Upper lobe of left lung (tissue), 4 donors: ENCODE measurements at regions not wholly inside any gene's neighbourhood (a gene's known extent, or its start where the extent isn't known, plus 50 kb on each side); places are given as distances from the start of the nearest gene placed in this dataset.
"Not testable (repeated sequence)": the region's sequence is repeated elsewhere in the genome, so short reads cannot be mapped to it uniquely, and the experiment has no call there.

Source experiments
- POLR2A ChIP-seq, 4 donors: fragments of 450-650 bp; IDR thresholded peaks; one replicate each; pipeline ENCODE4 v1.5.1; 2016 to 2017; ENCODE audit warnings: antibody characterized with exemption in 4 of 4, mild to moderate bottlenecking in 2 of 4
- POLR2AphosphoS5 ChIP-seq, 2 donors: sonication (generic); formaldehyde crosslinking; IDR thresholded peaks; one replicate each; pipeline ENCODE4 v1.5.1; 2017; ENCODE audit warnings: antibody characterized with exemption in 2 of 2
- TF ChIP-seq, protein P1 (sequence below), 6 experiments: fragments of 450-650 bp in 4 of 6; fragments of 200-600 bp in 2 of 6; sonication (generic) in 2 of 6; IDR thresholded peaks; one replicate each; pipeline ENCODE4 v1.5.1; 2016 to 2019; ENCODE audit warnings: antibody characterized with exemption in 6 of 6

- TF ChIP-seq, protein P1, sequence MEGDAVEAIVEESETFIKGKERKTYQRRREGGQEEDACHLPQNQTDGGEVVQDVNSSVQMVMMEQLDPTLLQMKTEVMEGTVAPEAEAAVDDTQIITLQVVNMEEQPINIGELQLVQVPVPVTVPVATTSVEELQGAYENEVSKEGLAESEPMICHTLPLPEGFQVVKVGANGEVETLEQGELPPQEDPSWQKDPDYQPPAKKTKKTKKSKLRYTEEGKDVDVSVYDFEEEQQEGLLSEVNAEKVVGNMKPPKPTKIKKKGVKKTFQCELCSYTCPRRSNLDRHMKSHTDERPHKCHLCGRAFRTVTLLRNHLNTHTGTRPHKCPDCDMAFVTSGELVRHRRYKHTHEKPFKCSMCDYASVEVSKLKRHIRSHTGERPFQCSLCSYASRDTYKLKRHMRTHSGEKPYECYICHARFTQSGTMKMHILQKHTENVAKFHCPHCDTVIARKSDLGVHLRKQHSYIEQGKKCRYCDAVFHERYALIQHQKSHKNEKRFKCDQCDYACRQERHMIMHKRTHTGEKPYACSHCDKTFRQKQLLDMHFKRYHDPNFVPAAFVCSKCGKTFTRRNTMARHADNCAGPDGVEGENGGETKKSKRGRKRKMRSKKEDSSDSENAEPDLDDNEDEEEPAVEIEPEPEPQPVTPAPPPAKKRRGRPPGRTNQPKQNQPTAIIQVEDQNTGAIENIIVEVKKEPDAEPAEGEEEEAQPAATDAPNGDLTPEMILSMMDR (IDR thresholded peaks at IDR 0.05): not testable (repeated sequence)
- TF ChIP-seq POLR2A, POLR2AphosphoS5 (IDR thresholded peaks at IDR 0.05): not testable (repeated sequence)
Measured at GRCh38 chr1:145487156-145487555, 61.8 kb upstream of the NBPF20 start.
